OCI-LY1 (cell line): ENCODE measurements at regions not wholly inside any gene's neighbourhood (a gene's known extent, or its start where the extent isn't known, plus 50 kb on each side); places are given as distances from the start of the nearest gene placed in this dataset.

Source experiments
- CTCF ChIP-seq: fragments of 200-600 bp; sonication (generic), shearing (Covaris generic); IDR thresholded peaks from 2 replicates; pipeline ENCODE4 v1.5.1; 2017; ENCODE audit warnings: mild to moderate bottlenecking, antibody characterized with exemption, low read length, moderate library complexity, mixed read lengths
- EZH2 ChIP-seq: fragments of 200-600 bp; sonication (generic), shearing (Covaris generic); IDR thresholded peaks from 2 replicates; pipeline ENCODE4 v1.8.0; 2017; ENCODE audit warnings: borderline replicate concordance, mixed run types, mild to moderate bottlenecking, antibody characterized with exemption, low read length, moderate library complexity, mixed read lengths

- no peak for TF ChIP-seq CTCF
- TF ChIP-seq EZH2: no peak
Measured at GRCh38 chr5:120304663-120305062, 159.4 kb upstream of the PRR16 start.
